ENCODE measurements at regions not wholly inside any gene's neighbourhood (a gene's known extent, or its start where the extent isn't known, plus 50 kb on each side); places are given as distances from the start of the nearest gene placed in this dataset.

DNA sequence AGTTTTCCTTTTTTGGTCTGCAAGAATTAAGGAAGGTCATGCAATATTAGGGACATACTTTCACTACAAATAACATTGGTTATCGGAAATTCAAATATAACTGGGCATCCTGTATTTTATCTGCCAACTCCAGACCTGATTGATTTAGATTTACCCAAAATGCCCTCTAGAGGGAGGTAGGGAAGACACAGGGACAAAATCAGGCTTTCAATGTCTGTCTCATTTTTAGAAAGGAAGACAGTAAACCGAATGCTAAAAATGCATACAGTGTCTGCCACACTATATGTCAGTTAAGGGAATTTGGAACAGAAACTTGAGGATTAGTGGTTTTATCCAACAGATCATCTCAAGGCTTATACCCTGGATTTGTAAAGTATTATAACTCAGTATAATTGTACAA, 161.7 kb upstream of the SOX9 start:
- no peak for TF ChIP-seq POLR2A (IDR thresholded peaks at IDR 0.05; ENCODE audit: low read depth)
- TF ChIP-seq, protein P1, sequence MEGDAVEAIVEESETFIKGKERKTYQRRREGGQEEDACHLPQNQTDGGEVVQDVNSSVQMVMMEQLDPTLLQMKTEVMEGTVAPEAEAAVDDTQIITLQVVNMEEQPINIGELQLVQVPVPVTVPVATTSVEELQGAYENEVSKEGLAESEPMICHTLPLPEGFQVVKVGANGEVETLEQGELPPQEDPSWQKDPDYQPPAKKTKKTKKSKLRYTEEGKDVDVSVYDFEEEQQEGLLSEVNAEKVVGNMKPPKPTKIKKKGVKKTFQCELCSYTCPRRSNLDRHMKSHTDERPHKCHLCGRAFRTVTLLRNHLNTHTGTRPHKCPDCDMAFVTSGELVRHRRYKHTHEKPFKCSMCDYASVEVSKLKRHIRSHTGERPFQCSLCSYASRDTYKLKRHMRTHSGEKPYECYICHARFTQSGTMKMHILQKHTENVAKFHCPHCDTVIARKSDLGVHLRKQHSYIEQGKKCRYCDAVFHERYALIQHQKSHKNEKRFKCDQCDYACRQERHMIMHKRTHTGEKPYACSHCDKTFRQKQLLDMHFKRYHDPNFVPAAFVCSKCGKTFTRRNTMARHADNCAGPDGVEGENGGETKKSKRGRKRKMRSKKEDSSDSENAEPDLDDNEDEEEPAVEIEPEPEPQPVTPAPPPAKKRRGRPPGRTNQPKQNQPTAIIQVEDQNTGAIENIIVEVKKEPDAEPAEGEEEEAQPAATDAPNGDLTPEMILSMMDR (IDR thresholded peaks at IDR 0.05) = peak in 1 of 3 experiments; percentile 25
